Left lung (tissue), 4 donors: ENCODE measurements at regions not wholly inside any gene's neighbourhood (a gene's known extent, or its start where the extent isn't known, plus 50 kb on each side); places are given as distances from the start of the nearest gene placed in this dataset.
"Not testable (repeated sequence)": the region's sequence is repeated elsewhere in the genome, so short reads cannot be mapped to it uniquely, and the experiment has no call there.

Experiments used
- ATAC-seq: fragments of 200-7000 bp; cut with Tn5 transposase; one replicate; pipeline ENCODE4 v1.9.1; 2020; ENCODE audit warnings: moderate library complexity
- DNase-seq, 4 donors: peaks; one replicate each; pipeline ENCODE4 v3.0.0-alpha.2; 2013 to 2020
- H3K27ac ChIP-seq, 2 donors: fragments of 200-600 bp; sonication (generic) in 1 of 2; one replicate each; pipeline versions ENCODE4 v1.5.0 to v1.8.0; 2020 to 2021
- H3K27me3 ChIP-seq, 2 donors: fragments of 200-600 bp; sonication (generic) in 1 of 2; one replicate each; pipeline versions ENCODE4 v1.5.0 to v1.8.0; 2020 to 2021
- H3K36me3 ChIP-seq, 2 donors: fragments of 200-600 bp; sonication (generic) in 1 of 2; one replicate each; pipeline versions ENCODE4 v1.5.0 to v1.8.0; 2020 to 2021
- H3K4me1 ChIP-seq, 2 donors: fragments of 200-600 bp; one replicate each; pipeline ENCODE4 v1.8.0; 2021
- H3K4me3 ChIP-seq, 2 donors: fragments of 200-600 bp; sonication (generic) in 1 of 2; one replicate each; pipeline versions ENCODE4 v1.5.0 to v1.8.0; 2020 to 2021; ENCODE audit warnings: mild to moderate bottlenecking in 1 of 2
- H3K9me3 ChIP-seq, 2 donors: fragments of 200-600 bp; sonication (generic) in 1 of 2; one replicate each; pipeline versions ENCODE4 v1.5.0 to v1.8.0; 2020 to 2021
- CTCF ChIP-seq, 2 donors: fragments of 200-600 bp; sonication (generic) in 1 of 2; IDR thresholded peaks; one replicate each; pipeline versions ENCODE4 v1.5.0 to v1.8.0; 2021; ENCODE audit warnings: antibody characterized with exemption in 2 of 2
- intact Hi-C, 2 donors: fragments of 100-400 bp; cut with DNase I; formaldehyde crosslinking; loops; one replicate each; pipeline versions ENCODE4 v1.11.2 to v1.14.2; 2022
- donor health status: DM: no; HTN: yes; CAD: no.
- donor health status: DM: no; HTN: no; CAD: no.

- H3K9me3 ChIP-seq: no peaks in the 10 kb centered on the region
- H3K4me3 ChIP-seq: no peak overlapping the region
- H3K4me1 ChIP-seq: no peaks in the 10 kb centered on the region
- no peak for TF ChIP-seq CTCF (IDR thresholded peaks at IDR 0.05)
- intact Hi-C loops: no loop called here
- no peak overlapping the region for H3K27ac ChIP-seq
- DNase-seq: no peak
- H3K27me3 ChIP-seq: no peaks in the 10 kb centered on the region
- no peaks in the 10 kb centered on the region for H3K36me3 ChIP-seq
- no peak for ATAC-seq
Observed at GRCh38 chr3:4083225-4084015, 219.7 kb upstream of the SETMAR start.

- no peaks in the 10 kb centered on the region for H3K4me1 ChIP-seq
- no peak for TF ChIP-seq CTCF (IDR thresholded peaks at IDR 0.05)
- H3K4me3 ChIP-seq: no peak overlapping the region
- H3K9me3 ChIP-seq: no peaks in the 10 kb centered on the region
- DNase-seq: no peak
- no peak for ATAC-seq
- H3K27ac ChIP-seq: no peak overlapping the region
- intact Hi-C loops: no loop called here
- H3K36me3 ChIP-seq: no peaks in the 10 kb centered on the region
- no peaks in the 10 kb centered on the region for H3K27me3 ChIP-seq
Observed at GRCh38 chr3:4084271-4084670, 218.9 kb upstream of the SETMAR start.

- H3K4me3 ChIP-seq, H3K36me3 ChIP-seq, H3K27ac ChIP-seq, DNase-seq, ATAC-seq, H3K27me3 ChIP-seq, H3K4me1 ChIP-seq, H3K9me3 ChIP-seq, intact Hi-C loops: not testable (repeated sequence)
Observed at GRCh38 chr3:4086662-4087061, 216.5 kb upstream of the SETMAR start.

- no peaks in the 10 kb centered on the region for H3K27me3 ChIP-seq
- no peaks in the 10 kb centered on the region for H3K9me3 ChIP-seq
- no peak for TF ChIP-seq CTCF (IDR thresholded peaks at IDR 0.05)
- no peak overlapping the region for H3K4me3 ChIP-seq
- no peaks in the 10 kb centered on the region for H3K4me1 ChIP-seq
- no peaks in the 10 kb centered on the region for H3K36me3 ChIP-seq
- no peak overlapping the region for H3K27ac ChIP-seq
- intact Hi-C loops: no loop called here
- peak in 1 of 4 donors; percentile 14 for DNase-seq
- ATAC-seq: no peak
Observed at GRCh38 chr3:4091786-4092185, 211.4 kb upstream of the SETMAR start.

- Histone ChIP-seq H3K27me3 (no peaks in the 10 kb centered on the region), H3K36me3 (no peaks in the 10 kb centered on the region), H3K4me3 (no peak overlapping the region), H3K27ac (no peak overlapping the region), H3K4me1 (no peaks in the 10 kb centered on the region), H3K9me3 (peaks cover 0 to 12% of the 10 kb centered on the region in 2 donors)
- intact Hi-C loops: no loop called here
- TF ChIP-seq CTCF (IDR thresholded peaks at IDR 0.05): no peak
- ATAC-seq: no peak
- no peak for DNase-seq
Observed at GRCh38 chr3:4097801-4098200, 205.4 kb upstream of the SETMAR start.

- intact Hi-C loops: no loop called here
Observed at GRCh38 chr3:4099607-4100006, 203.6 kb upstream of the SETMAR start.

More at GRCh38 chr3:4099607-4100006, 203.6 kb upstream of the SETMAR start:
- no peak for TF ChIP-seq CTCF (IDR thresholded peaks at IDR 0.05)
- Histone ChIP-seq H3K27me3 (no peaks in the 10 kb centered on the region), H3K9me3 (peaks cover 0 to 16% of the 10 kb centered on the region in 2 donors), H3K4me1 (no peaks in the 10 kb centered on the region), H3K4me3 (no peak overlapping the region), H3K27ac (no peak overlapping the region), H3K36me3 (no peaks in the 10 kb centered on the region)
- ATAC-seq (no peak), DNase-seq (no peak)
